Muscle layer of colon (tissue), 2 donors: ENCODE measurements at regions not wholly inside any gene's neighbourhood (a gene's known extent, or its start where the extent isn't known, plus 50 kb on each side); places are given as distances from the start of the nearest gene placed in this dataset.

Experiments used
- H3K27ac ChIP-seq: one replicate; pipeline ENCODE4 v1.7.0; 2013; ENCODE audit warnings: low read depth, mild to moderate bottlenecking, low read length, moderate library complexity
- H3K27me3 ChIP-seq, 2 donors: one replicate each; pipeline ENCODE4 v1.7.0; 2013; ENCODE audit warnings: low read length in 2 of 2, mild to moderate bottlenecking in 2 of 2; ENCODE audit not compliant: insufficient read depth in 2 of 2, control insufficient read depth in 1 of 2
- H3K36me3 ChIP-seq: one replicate; pipeline ENCODE4 v1.7.0; 2013; ENCODE audit warnings: mild to moderate bottlenecking, low read length; ENCODE audit not compliant: insufficient read depth
- H3K4me1 ChIP-seq: one replicate; pipeline ENCODE4 v1.7.0; 2013; ENCODE audit warnings: mild to moderate bottlenecking, low read length; ENCODE audit not compliant: insufficient read depth
- H3K4me3 ChIP-seq, 2 donors: one replicate each; pipeline ENCODE4 v1.7.0; 2013; ENCODE audit warnings: low read length in 2 of 2, low read depth in 1 of 2, mild to moderate bottlenecking in 1 of 2, moderate library complexity in 1 of 2
- H3K9ac ChIP-seq: one replicate; pipeline ENCODE4 v1.7.0; 2013; ENCODE audit warnings: low read length
- H3K9me3 ChIP-seq: one replicate; pipeline ENCODE4 v1.7.0; 2013; ENCODE audit warnings: mild to moderate bottlenecking, low read length
- donor health status: abdominal sarcoma.
- donor health status: Adenocarcinoma of cecum.

- Histone ChIP-seq H3K27ac (no peak overlapping the region), H3K27me3 (no peaks in the 10 kb centered on the region)
These were observed 1110.1 kb upstream of the PHF14 start for GRCh38 chr7:9863545-9863944.

GRCh38 chr7:9869151-9869550 lies 1104.5 kb upstream of the PHF14 start:
- H3K36me3 ChIP-seq = no peaks in the 10 kb centered on the region
- H3K4me3 ChIP-seq = no peak overlapping the region
- H3K27me3 ChIP-seq = no peaks in the 10 kb centered on the region
- no peaks in the 10 kb centered on the region for H3K9me3 ChIP-seq
- no peak overlapping the region for H3K27ac ChIP-seq
- no peaks in the 10 kb centered on the region for H3K4me1 ChIP-seq
- H3K9ac ChIP-seq = no peak overlapping the region

More at GRCh38 chr7:9863545-9863944, 1110.1 kb upstream of the PHF14 start:
- H3K4me3 ChIP-seq = no peak overlapping the region
- H3K9ac ChIP-seq = no peak overlapping the region
- no peaks in the 10 kb centered on the region for H3K9me3 ChIP-seq
- no peaks in the 10 kb centered on the region for H3K36me3 ChIP-seq
- no peaks in the 10 kb centered on the region for H3K4me1 ChIP-seq

DNA sequence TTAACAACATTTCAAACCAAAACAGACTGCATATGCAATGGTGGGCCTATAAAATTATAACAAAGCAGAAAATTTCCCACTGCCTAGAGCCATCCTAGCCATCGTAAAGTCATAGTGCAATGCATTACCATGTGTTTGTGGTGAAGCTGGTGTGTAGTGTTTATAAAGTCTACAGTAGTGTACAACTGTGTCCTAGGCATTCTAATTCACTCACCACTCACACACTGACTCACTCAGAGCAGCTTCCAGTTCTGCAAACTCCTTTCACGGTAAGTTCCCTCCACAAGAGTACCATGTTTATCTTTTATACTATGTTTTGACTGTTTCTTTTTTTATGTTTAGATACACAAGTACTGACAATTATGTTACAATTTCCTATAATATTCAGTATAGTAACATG lies 1104.1 kb upstream of the PHF14 start:
- Histone ChIP-seq H3K9ac (no peak overlapping the region), H3K36me3 (no peaks in the 10 kb centered on the region), H3K9me3 (no peaks in the 10 kb centered on the region), H3K27me3 (no peaks in the 10 kb centered on the region), H3K27ac (no peak overlapping the region), H3K4me3 (no peak overlapping the region), H3K4me1 (no peaks in the 10 kb centered on the region)

GRCh38 chr7:9870674-9871073 lies 1103.0 kb upstream of the PHF14 start:
- Histone ChIP-seq H3K27ac (no peak overlapping the region), H3K36me3 (no peaks in the 10 kb centered on the region), H3K9me3 (no peaks in the 10 kb centered on the region), H3K4me3 (no peak overlapping the region), H3K27me3 (no peaks in the 10 kb centered on the region), H3K9ac (no peak overlapping the region), H3K4me1 (no peaks in the 10 kb centered on the region)

GRCh38 chr7:9874182-9874581 lies 1099.5 kb upstream of the PHF14 start:
- H3K27ac ChIP-seq = no peak overlapping the region
- no peaks in the 10 kb centered on the region for H3K4me1 ChIP-seq
- H3K27me3 ChIP-seq = no peaks in the 10 kb centered on the region
- no peaks in the 10 kb centered on the region for H3K36me3 ChIP-seq
- no peaks in the 10 kb centered on the region for H3K9me3 ChIP-seq
- no peak overlapping the region for H3K9ac ChIP-seq
- no peak overlapping the region for H3K4me3 ChIP-seq

DNA sequence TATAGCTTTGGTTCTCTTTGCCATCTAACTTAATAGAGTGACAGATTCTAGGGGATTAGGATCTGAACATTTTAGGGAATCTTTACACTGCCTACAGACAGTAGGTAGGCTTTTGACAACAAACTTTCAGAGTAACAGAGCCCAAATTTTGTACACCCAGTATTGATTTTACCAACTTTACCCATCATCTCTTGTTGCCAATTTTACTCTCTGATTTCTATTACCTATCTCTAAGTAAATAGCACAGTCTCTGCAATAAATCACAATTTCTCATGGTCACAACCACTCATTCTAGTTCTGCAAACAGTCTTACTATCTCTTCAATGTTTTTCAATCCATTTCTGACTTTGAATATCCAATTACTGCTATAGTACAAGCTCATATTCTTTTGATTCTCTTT lies 1097.6 kb upstream of the PHF14 start:
- Histone ChIP-seq H3K4me3 (no peak overlapping the region), H3K4me1 (no peaks in the 10 kb centered on the region), H3K9ac (no peak overlapping the region), H3K9me3 (no peaks in the 10 kb centered on the region), H3K27ac (no peak overlapping the region), H3K36me3 (no peaks in the 10 kb centered on the region), H3K27me3 (no peaks in the 10 kb centered on the region)

DNA sequence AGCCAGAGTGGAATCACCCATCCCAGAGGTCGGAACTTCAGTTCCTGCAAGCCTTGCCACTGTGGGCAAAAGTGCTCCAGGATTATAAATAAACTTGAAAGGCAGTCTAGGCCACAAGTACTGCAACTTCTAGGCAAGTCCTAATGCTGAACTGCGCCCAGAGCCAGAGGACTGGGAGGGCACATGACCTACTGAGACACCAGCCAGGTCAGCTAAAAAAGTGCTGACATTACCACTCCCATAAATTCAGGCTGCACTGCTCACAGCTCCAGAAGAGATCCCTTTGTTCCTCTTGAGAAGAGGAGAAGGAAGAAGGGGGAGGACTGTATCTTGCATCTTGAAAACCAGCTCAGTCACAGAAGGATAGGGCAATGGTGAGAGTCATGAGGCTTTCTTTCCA lies 1084.1 kb upstream of the PHF14 start:
- Histone ChIP-seq H3K4me3 (no peak overlapping the region), H3K9me3 (no peaks in the 10 kb centered on the region), H3K27ac (no peak overlapping the region), H3K27me3 (no peaks in the 10 kb centered on the region), H3K36me3 (no peaks in the 10 kb centered on the region), H3K9ac (no peak overlapping the region), H3K4me1 (no peaks in the 10 kb centered on the region)

DNA sequence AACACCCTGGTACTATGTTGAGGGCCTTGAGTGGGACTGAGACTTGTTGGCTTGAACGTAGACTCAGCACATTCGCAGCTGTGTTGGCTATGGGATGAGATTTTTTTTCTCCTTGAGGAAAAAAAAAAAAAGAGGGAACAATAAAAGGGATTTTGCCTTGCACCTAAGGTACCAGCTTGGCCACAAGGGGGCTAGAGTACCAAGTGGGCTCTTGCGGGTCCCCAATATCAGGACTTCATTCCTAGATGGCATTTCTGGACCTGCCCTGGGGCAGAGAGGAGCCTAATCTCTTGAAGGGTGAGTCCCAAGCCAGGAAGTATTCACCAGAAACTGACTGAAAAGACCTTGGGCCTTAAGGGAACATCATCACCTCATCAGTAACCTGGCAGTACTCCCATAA lies 1083.6 kb upstream of the PHF14 start:
- no peaks in the 10 kb centered on the region for H3K36me3 ChIP-seq
- no peaks in the 10 kb centered on the region for H3K4me1 ChIP-seq
- H3K27me3 ChIP-seq = no peaks in the 10 kb centered on the region
- no peak overlapping the region for H3K9ac ChIP-seq
- H3K4me3 ChIP-seq = no peak overlapping the region
- H3K9me3 ChIP-seq = no peaks in the 10 kb centered on the region
- no peak overlapping the region for H3K27ac ChIP-seq

- Histone ChIP-seq H3K27ac (no peak overlapping the region), H3K9ac (no peak overlapping the region), H3K36me3 (no peaks in the 10 kb centered on the region), H3K9me3 (no peaks in the 10 kb centered on the region), H3K4me3 (no peak overlapping the region), H3K27me3 (no peaks in the 10 kb centered on the region), H3K4me1 (no peaks in the 10 kb centered on the region)
These were observed 1082.6 kb upstream of the PHF14 start for GRCh38 chr7:9891056-9891455.

DNA sequence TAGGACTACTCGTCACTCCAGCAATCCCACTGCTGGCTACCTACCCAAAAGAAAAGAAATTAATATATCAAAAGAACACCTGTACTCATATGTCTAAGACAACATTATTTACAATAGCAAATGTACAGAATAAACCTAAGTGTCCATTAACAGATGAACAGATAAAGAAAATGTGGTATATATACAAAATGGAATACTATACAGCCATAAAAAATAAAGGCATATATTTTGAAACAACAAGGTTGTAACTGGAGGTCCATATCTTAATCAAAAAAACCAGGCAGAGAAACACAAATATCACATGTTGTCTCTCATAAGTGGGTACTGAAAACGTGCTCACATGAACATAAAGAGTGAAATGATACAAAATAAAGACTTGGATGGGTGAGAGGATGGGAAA lies 1073.3 kb upstream of the PHF14 start:
- H3K27me3 ChIP-seq = no peaks in the 10 kb centered on the region
- H3K4me3 ChIP-seq = no peak overlapping the region
- H3K9ac ChIP-seq = no peak overlapping the region
- no peaks in the 10 kb centered on the region for H3K4me1 ChIP-seq
- no peak overlapping the region for H3K27ac ChIP-seq
- H3K9me3 ChIP-seq = no peaks in the 10 kb centered on the region
- H3K36me3 ChIP-seq = no peaks in the 10 kb centered on the region

DNA sequence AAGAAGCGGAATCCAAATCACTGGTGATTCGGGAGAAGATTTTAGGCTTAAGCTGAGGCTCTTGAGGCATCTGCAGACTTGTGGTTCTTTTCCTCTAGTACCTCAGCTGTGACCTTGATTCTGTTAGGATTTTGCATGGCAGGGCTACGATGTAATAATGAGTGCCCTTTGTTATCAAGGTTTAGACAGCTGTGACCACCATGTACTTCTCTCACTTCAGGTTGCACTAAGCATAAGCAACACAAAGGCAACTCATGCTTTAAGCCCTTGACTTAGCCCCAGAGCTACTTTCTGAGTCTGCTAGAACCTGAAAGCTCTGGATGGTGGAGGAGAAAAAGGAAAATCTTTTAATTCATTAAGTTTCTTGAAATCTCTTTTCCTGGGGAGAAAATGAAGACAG lies 1052.3 kb upstream of the PHF14 start:
- H3K4me3 ChIP-seq = no peak overlapping the region
- H3K9me3 ChIP-seq = no peaks in the 10 kb centered on the region
- H3K36me3 ChIP-seq = no peaks in the 10 kb centered on the region
- H3K4me1 ChIP-seq = no peaks in the 10 kb centered on the region
- H3K9ac ChIP-seq = no peak overlapping the region
- no peaks in the 10 kb centered on the region for H3K27me3 ChIP-seq
- H3K27ac ChIP-seq = no peak overlapping the region

GRCh38 chr7:9937944-9938631 lies 1035.6 kb upstream of the PHF14 start:
- H3K9ac ChIP-seq = no peak overlapping the region

More at GRCh38 chr7:9937944-9938631, 1035.6 kb upstream of the PHF14 start:
- Histone ChIP-seq H3K4me3 (no peak overlapping the region), H3K4me1 (no peaks in the 10 kb centered on the region), H3K36me3 (no peaks in the 10 kb centered on the region), H3K27ac (no peak overlapping the region), H3K27me3 (no peaks in the 10 kb centered on the region), H3K9me3 (no peaks in the 10 kb centered on the region)
